MM.1S (cell line): ENCODE measurements at regions not wholly inside any gene's neighbourhood (a gene's known extent, or its start where the extent isn't known, plus 50 kb on each side); places are given as distances from the start of the nearest gene placed in this dataset.

Source experiments
- EZH2 ChIP-seq: fragments of 300-600 bp; sonication (generic); optimal IDR thresholded peaks from 2 replicates; pipeline ENCODE3; 2017; ENCODE audit warnings: low read depth, mild to moderate bottlenecking, antibody characterized with exemption, low read length, mixed read lengths
- EZH2phosphoT487 ChIP-seq: fragments of 300-600 bp; sonication (generic); IDR thresholded peaks from 2 replicates; pipeline ENCODE4 v1.6.1; 2018; ENCODE audit warnings: antibody characterized with exemption, low read length
- TF ChIP-seq, protein P1 (sequence below): fragments of 300-600 bp; sonication (generic); IDR thresholded peaks from 2 replicates; pipeline ENCODE4 v1.5.1; 2016; ENCODE audit warnings: antibody characterized with exemption, low read length, mixed read lengths

GRCh38 chr16:51392521-51393187 is 241.6 kb upstream of the SALL1 start:
- TF ChIP-seq, protein P1, sequence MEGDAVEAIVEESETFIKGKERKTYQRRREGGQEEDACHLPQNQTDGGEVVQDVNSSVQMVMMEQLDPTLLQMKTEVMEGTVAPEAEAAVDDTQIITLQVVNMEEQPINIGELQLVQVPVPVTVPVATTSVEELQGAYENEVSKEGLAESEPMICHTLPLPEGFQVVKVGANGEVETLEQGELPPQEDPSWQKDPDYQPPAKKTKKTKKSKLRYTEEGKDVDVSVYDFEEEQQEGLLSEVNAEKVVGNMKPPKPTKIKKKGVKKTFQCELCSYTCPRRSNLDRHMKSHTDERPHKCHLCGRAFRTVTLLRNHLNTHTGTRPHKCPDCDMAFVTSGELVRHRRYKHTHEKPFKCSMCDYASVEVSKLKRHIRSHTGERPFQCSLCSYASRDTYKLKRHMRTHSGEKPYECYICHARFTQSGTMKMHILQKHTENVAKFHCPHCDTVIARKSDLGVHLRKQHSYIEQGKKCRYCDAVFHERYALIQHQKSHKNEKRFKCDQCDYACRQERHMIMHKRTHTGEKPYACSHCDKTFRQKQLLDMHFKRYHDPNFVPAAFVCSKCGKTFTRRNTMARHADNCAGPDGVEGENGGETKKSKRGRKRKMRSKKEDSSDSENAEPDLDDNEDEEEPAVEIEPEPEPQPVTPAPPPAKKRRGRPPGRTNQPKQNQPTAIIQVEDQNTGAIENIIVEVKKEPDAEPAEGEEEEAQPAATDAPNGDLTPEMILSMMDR, result no peak
- TF ChIP-seq EZH2, result no peak
- no peak for TF ChIP-seq EZH2phosphoT487
